Keratinocyte (primary cell): ENCODE measurements at regions not wholly inside any gene's neighbourhood (a gene's known extent, or its start where the extent isn't known, plus 50 kb on each side); places are given as distances from the start of the nearest gene placed in this dataset.

Experiments
- DNase-seq: peaks from one replicate; pipeline ENCODE4 v3.0.0-alpha.2; 2011; ENCODE audit warnings: low read depth, missing footprints, low spot score
- FAIRE-seq: peaks from 2 replicates; lab custom pipeline; 2011; peaks lifted over from hg19 to GRCh38; lab: Jason Lieb, UNC
- H2AFZ ChIP-seq: 2 replicates; pipeline ENCODE4 v1.6.0; 2012; ENCODE audit warnings: low read length, control low read depth, inconsistent platforms; ENCODE audit not compliant: control insufficient read depth
- H3K27ac ChIP-seq: 2 replicates; pipeline ENCODE4 v1.5.1; 2011; ENCODE audit warnings: low read length; ENCODE audit not compliant: control insufficient read depth, insufficient read depth
- H3K27me3 ChIP-seq: 3 replicates; pipeline ENCODE4 v1.6.0; 2011; ENCODE audit warnings: low read length; ENCODE audit not compliant: control insufficient read depth, insufficient read depth; ENCODE audit errors: extremely low read depth
- H3K36me3 ChIP-seq, 2 experiments: 2 replicates in 1 of 2; 3 replicates in 1 of 2; pipeline ENCODE4 v1.5.1; 2011; ENCODE audit warnings: low read length in 2 of 2, mild to moderate bottlenecking in 1 of 2; ENCODE audit not compliant: control insufficient read depth in 2 of 2, insufficient read depth in 2 of 2; ENCODE audit errors: extremely low read depth in 1 of 2
- H3K4me1 ChIP-seq: 3 replicates; pipeline ENCODE4 v1.5.1; 2011; ENCODE audit warnings: low read length; ENCODE audit not compliant: control insufficient read depth, insufficient read depth; ENCODE audit errors: extremely low read depth
- H3K4me2 ChIP-seq: 3 replicates; pipeline ENCODE4 v1.6.0; 2011; ENCODE audit warnings: low read depth, low read length; ENCODE audit not compliant: control insufficient read depth, insufficient read depth; ENCODE audit errors: extremely low read depth
- H3K4me3 ChIP-seq, 3 experiments: fragments of 200-600 bp in 1 of 3; sonication (generic) in 1 of 3; 2 replicates in 2 of 3; 3 replicates in 1 of 3; pipeline ENCODE4 v1.5.1; 2011 to 2016; ENCODE audit warnings: low read length in 3 of 3, mild to moderate bottlenecking in 3 of 3, control low read depth in 2 of 3, inconsistent platforms in 1 of 3, low read depth in 1 of 3, mixed read lengths in 1 of 3, mixed run types in 1 of 3, moderate library complexity in 1 of 3; ENCODE audit not compliant: control insufficient read depth in 2 of 3, insufficient read depth in 2 of 3; ENCODE audit errors: extremely low read depth in 1 of 3
- H3K79me2 ChIP-seq: 2 replicates; pipeline ENCODE4 v1.6.0; 2012; ENCODE audit warnings: low read length; ENCODE audit not compliant: control insufficient read depth, insufficient read depth
- H3K9ac ChIP-seq: 3 replicates; pipeline ENCODE4 v1.6.0; 2011; ENCODE audit warnings: low read length; ENCODE audit not compliant: control insufficient read depth, insufficient read depth; ENCODE audit errors: extremely low read depth
- H3K9me1 ChIP-seq: 3 replicates; pipeline ENCODE4 v1.6.0; 2011; ENCODE audit warnings: low read length; ENCODE audit not compliant: control insufficient read depth, insufficient read depth; ENCODE audit errors: extremely low read depth
- H3K9me3 ChIP-seq: 2 replicates; pipeline ENCODE4 v1.5.1; 2012; ENCODE audit warnings: low read depth, low read length; ENCODE audit not compliant: control insufficient read depth
- H4K20me1 ChIP-seq: 3 replicates; pipeline ENCODE4 v1.6.0; 2011; ENCODE audit warnings: low read length; ENCODE audit not compliant: control insufficient read depth, insufficient read depth; ENCODE audit errors: extremely low read depth
- EZH2 ChIP-seq: IDR thresholded peaks from one replicate; pipeline ENCODE4 v1.6.1; 2012; ENCODE audit warnings: inconsistent platforms, mild to moderate bottlenecking, low read length, moderate library complexity
- dilution Hi-C: fragments of 300-500 bp; cut with MboI; formaldehyde crosslinking; loops from one replicate; pipeline ENCODE4 v1.7.0; 2020; ENCODE audit warnings: low sequenced_read_pairs; ENCODE audit not compliant: extremely low pct_ligation_motif_present
- TF ChIP-seq, protein P1 (sequence below), 3 experiments: IDR thresholded peaks in 1 of 3; conservative IDR thresholded peaks in 1 of 3; optimal IDR thresholded peaks in 1 of 3; 2 replicates in 2 of 3; 3 replicates in 1 of 3; pipeline versions ENCODE3 to v1.5.1; 2011; ENCODE audit warnings: low read length in 3 of 3, mild to moderate bottlenecking in 3 of 3, moderate library complexity in 2 of 3, control low read depth in 1 of 3, inconsistent platforms in 1 of 3; ENCODE audit not compliant: insufficient read depth in 2 of 3; ENCODE audit errors: extremely low read depth in 1 of 3

DNA sequence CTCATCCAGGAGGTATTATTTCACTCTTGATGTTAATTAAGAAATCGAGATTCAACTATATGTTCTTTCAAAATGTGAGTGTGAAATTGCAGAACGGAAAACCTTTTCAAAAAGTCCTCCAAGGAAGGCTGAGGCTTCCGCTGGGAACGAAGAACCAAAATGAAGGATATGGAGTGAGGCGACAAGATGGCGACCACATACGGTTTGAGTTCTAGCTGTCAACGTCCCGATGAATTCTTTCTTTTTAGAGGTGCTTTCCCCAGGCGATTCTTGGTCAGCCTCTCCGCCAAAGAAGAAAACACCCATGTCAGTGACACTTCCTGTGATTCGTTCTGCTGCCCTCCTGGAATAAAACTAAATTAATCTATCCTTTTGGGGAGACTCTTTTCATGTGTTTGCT is 78.3 kb upstream of the ADAMTS16 start:
- no peaks in the 10 kb centered on the region for H3K9me1 ChIP-seq
- H3K4me3 ChIP-seq = no peak overlapping the region
- H3K27ac ChIP-seq = no peak overlapping the region
- DNase-seq (no peak), FAIRE-seq (no peak)
- dilution Hi-C loops = no loop called here
- H3K4me1 ChIP-seq = peaks cover 8% of the 10 kb centered on the region
- no peaks in the 10 kb centered on the region for H3K79me2 ChIP-seq
- H3K27me3 ChIP-seq = peaks cover 4% of the 10 kb centered on the region
- TF ChIP-seq, protein P1, sequence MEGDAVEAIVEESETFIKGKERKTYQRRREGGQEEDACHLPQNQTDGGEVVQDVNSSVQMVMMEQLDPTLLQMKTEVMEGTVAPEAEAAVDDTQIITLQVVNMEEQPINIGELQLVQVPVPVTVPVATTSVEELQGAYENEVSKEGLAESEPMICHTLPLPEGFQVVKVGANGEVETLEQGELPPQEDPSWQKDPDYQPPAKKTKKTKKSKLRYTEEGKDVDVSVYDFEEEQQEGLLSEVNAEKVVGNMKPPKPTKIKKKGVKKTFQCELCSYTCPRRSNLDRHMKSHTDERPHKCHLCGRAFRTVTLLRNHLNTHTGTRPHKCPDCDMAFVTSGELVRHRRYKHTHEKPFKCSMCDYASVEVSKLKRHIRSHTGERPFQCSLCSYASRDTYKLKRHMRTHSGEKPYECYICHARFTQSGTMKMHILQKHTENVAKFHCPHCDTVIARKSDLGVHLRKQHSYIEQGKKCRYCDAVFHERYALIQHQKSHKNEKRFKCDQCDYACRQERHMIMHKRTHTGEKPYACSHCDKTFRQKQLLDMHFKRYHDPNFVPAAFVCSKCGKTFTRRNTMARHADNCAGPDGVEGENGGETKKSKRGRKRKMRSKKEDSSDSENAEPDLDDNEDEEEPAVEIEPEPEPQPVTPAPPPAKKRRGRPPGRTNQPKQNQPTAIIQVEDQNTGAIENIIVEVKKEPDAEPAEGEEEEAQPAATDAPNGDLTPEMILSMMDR (optimal IDR thresholded peaks at IDR 0.05 in 1 of 3, IDR thresholded peaks at IDR 0.05 in 1 of 3, conservative IDR thresholded peaks at IDR 0.05 in 1 of 3; ENCODE audit: extremely low read depth in 1 of 3, insufficient read depth in 2 of 3, low read length in 3 of 3) = no peak
- TF ChIP-seq EZH2 = no peak
- no peak overlapping the region for H2AFZ ChIP-seq
- H3K9me3 ChIP-seq = no peaks in the 10 kb centered on the region
- no peak overlapping the region for H3K9ac ChIP-seq
- no peaks in the 10 kb centered on the region for H3K36me3 ChIP-seq
- H3K4me2 ChIP-seq = no peak overlapping the region
- no peaks in the 10 kb centered on the region for H4K20me1 ChIP-seq

DNA sequence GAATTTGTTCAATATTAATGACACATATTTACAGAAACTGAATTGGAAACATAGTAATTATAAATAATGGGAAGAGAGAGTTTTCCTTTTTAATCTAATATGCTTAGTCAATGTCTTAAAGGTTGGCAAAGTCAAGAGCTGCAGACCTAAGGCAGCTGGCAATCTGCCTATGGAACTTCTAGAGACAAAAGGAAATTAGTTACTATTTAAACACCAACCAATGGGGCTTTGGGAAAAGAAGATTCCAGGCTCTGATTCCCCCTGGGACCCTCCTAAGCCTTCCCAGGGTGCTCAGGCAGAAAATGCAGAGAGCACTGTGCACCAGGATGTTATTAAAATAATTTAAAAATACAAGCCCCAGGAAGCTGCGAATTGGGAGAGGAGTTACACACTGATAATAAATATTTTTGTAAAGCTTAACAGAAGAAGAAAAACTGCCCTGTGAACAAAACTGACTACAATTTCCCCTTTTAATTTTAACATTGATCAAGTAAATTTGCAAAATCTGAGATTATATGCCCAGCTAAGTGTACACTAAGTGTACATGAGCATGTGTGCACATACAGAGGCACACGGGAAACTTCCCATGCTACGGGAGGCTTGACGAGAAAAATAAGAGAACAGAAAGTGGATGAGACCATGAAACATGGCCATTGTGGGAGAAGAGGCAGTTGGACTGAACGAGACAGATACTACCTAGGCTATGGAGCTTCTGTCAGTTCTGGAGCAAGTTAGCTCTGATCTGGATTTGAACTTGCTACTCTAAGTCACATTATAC is 77.4 kb upstream of the ADAMTS16 start:
- Histone ChIP-seq H3K27ac (no peak overlapping the region), H3K9me3 (no peaks in the 10 kb centered on the region), H3K9ac (no peak overlapping the region), H3K4me1 (peaks cover 8% of the 10 kb centered on the region), H3K4me3 (no peak overlapping the region), H3K9me1 (no peaks in the 10 kb centered on the region), H3K27me3 (peaks cover 3% of the 10 kb centered on the region), H3K36me3 (no peaks in the 10 kb centered on the region), H4K20me1 (no peaks in the 10 kb centered on the region), H2AFZ (no peak overlapping the region), H3K79me2 (no peaks in the 10 kb centered on the region), H3K4me2 (no peak overlapping the region)
- no peak for DNase-seq
- dilution Hi-C loops = no loop called here
- no peak for TF ChIP-seq EZH2
- TF ChIP-seq, protein P1 (optimal IDR thresholded peaks at IDR 0.05 in 1 of 3, IDR thresholded peaks at IDR 0.05 in 1 of 3, conservative IDR thresholded peaks at IDR 0.05 in 1 of 3; ENCODE audit: extremely low read depth in 1 of 3, insufficient read depth in 2 of 3, low read length in 3 of 3) = no peak
- FAIRE-seq = no peak
